NOMO-1 treated with DMSO at 0.1 percent for 48 hours (cell line): ENCODE measurements at regions not wholly inside any gene's neighbourhood (a gene's known extent, or its start where the extent isn't known, plus 50 kb on each side); places are given as distances from the start of the nearest gene placed in this dataset.

Experiments
- DNase-seq: peaks from one replicate; lab custom pipeline; 2025; ENCODE audit not compliant: unreplicated experiment; lab: John Stamatoyannopoulos, UW

DNA sequence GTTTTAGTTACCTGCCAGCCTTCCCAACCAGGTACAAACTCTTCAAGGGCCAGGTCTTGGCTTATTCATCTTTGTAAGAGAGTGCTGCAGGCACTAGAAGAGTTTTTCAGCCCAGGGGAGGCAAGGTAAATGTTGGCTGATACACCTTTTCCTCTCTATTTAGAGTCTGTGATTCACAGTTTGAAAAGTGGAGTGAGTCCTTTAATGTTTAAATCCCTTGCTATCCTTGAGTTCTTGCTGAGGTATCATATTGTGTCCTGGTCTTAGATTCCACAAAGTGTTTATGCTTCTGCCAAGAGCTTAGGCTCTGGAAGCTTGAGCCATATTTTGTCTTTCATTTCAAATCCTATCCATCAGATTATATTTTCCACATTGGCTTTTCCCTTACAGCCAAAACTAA is 52.8 kb upstream of the CITED2 start:
- DNase-seq, result no peak

DNA sequence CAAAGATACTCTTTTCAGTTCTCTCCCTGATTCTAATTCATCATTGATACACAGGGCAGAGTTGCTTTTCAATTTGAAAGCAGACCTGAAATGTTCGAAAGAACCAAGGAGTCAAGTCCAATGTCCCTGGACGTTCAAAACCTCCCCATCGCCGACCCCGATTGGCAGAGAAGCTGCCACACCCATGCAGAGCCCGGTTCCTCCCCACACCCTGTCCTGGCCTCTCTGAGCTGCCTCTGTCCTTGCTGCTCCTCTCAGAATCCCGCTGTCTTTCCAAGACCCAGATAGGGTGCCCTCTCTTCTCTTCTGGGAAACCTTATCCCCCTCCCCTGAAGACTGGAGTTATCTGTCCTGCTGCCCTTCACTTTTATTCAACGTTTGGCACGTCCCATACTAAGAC is 52.3 kb upstream of the CITED2 start:
- DNase-seq, result no peak

- DNase-seq, result no peak
Observed at GRCh38 chr6:139425780-139426179, 51.3 kb upstream of the CITED2 start.

GRCh38 chr6:139423971-139424667 is 49.7 kb upstream of the CITED2 start:
- no peak for DNase-seq
